ENCODE measurements at regions not wholly inside any gene's neighbourhood (a gene's known extent, or its start where the extent isn't known, plus 50 kb on each side); places are given as distances from the start of the nearest gene placed in this dataset.

- TF ChIP-seq CTCF (IDR thresholded peaks at IDR 0.05) (no peak), POLR2A (IDR thresholded peaks at IDR 0.05) (no peak), POLR2AphosphoS5 (IDR thresholded peaks at IDR 0.05) (no peak), EP300 (IDR thresholded peaks at IDR 0.05; ENCODE audit: low read depth) (no peak)
These were observed 166.3 kb upstream of the TMEM196 start for GRCh38 chr7:19939746-19940145.
